C4-2B (cell line): ENCODE measurements at regions not wholly inside any gene's neighbourhood (a gene's known extent, or its start where the extent isn't known, plus 50 kb on each side); places are given as distances from the start of the nearest gene placed in this dataset.

Experiments used
- H3K27ac ChIP-seq: fragments of 450-650 bp; 2 replicates; pipeline ENCODE4 v1.5.1; 2017
- ZFX ChIP-seq: fragments of 450-650 bp; IDR thresholded peaks from 2 replicates; pipeline ENCODE4 v1.6.1; 2017
- TF ChIP-seq, protein P1 (sequence below): fragments of 450-650 bp; conservative IDR thresholded peaks from 2 replicates; pipeline ENCODE4 v1.5.1; 2017; ENCODE audit warnings: mild to moderate bottlenecking

DNA sequence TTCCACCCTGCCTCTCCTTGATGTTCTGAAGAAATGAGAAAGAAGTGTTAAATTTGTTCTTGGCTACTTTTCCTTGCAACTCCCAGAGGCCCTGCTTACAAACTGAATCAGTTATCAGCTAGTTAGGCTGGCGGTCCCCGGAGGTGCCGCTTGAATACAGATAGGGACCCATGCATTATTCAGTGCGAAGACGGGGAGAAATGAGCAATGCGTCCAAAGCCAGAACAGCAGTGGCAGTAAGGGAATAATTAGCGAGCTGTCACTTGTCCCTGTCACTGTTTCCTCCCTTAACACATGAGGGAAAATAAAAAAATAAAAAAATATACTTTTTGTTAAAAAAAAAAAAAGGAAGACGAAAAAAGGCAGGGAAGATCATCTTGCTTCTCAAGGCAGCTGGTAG is 528.1 kb downstream of the MN1 start:
- TF ChIP-seq ZFX, result no peak

DNA sequence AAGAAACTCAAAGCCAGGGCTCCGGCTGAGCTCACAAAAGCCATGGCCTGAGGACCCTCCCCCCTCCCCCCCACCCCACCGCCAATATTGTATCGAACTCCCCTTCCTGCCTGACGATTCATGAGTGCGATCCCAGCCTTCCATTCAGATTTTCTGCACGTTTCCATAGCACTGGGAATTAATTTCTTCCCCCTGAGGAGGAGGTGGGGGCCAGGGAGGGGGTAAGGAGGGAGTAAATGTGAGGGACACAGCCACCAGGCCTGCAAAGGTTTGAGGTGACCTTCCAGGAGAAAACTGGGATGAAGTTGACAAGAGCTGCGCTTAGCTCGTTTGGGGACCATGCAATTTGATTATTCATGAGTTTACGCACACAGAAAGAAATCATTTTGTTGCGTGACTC is 527.7 kb downstream of the MN1 start:
- no peak for TF ChIP-seq ZFX
- TF ChIP-seq, protein P1, sequence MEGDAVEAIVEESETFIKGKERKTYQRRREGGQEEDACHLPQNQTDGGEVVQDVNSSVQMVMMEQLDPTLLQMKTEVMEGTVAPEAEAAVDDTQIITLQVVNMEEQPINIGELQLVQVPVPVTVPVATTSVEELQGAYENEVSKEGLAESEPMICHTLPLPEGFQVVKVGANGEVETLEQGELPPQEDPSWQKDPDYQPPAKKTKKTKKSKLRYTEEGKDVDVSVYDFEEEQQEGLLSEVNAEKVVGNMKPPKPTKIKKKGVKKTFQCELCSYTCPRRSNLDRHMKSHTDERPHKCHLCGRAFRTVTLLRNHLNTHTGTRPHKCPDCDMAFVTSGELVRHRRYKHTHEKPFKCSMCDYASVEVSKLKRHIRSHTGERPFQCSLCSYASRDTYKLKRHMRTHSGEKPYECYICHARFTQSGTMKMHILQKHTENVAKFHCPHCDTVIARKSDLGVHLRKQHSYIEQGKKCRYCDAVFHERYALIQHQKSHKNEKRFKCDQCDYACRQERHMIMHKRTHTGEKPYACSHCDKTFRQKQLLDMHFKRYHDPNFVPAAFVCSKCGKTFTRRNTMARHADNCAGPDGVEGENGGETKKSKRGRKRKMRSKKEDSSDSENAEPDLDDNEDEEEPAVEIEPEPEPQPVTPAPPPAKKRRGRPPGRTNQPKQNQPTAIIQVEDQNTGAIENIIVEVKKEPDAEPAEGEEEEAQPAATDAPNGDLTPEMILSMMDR, result no peak
- no peak overlapping the region for H3K27ac ChIP-seq

More for the DNA sequence above, 528.1 kb downstream of the MN1 start:
- no peak overlapping the region for H3K27ac ChIP-seq

DNA sequence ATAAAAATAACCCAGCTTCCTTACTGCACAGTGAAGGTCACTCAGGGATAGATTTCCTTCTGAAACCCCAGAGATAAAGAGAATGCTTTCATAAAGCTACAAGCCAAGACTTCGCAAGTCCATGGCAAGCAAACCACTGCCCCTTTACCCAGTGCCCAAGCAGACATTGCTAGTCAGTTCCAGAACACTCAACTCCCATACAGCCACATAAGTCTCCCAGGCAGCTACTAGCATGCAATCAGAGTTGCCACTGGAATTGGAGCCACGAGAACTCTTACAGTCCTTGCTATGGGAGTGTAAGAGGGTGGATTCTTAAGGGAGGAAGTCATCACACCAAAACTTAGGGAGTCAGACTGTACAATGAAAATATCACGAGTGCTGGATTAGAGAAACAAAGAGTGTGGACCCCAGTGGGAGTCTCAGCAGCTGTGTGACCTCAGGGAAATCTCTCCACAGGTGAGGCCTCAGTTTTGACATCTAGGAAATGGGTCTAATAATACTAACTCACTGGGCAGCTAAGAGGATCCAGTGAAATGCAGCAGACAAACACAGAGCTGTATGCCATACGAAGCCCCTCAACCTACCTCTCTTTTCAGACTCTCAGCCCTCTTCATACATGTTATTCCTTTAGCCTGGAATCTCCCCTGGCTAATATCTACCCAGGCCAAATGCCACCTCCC is 526.6 kb downstream of the MN1 start:
- no peak overlapping the region for H3K27ac ChIP-seq
- TF ChIP-seq, protein P1, result no peak
- no peak for TF ChIP-seq ZFX

DNA sequence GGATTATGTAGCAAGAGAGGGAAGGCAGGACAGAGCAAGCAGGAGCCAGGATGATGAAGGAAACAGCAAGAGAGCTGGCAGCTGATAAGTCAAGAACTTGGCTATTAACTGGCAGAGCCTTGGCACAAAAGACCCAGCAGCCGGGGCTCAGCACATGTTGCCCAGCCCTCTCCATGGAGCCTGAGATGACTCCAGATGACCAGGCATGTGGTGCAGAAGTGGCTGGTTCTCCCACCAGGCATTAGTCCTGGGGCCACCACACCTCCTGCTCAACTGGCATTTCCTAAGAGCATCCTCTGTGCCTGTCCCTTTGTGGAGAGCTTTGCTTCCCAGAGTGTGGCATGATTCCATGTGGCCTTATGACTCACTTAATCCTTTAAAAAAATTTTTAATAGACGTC is 522.6 kb downstream of the MN1 start:
- TF ChIP-seq ZFX, result no peak
- TF ChIP-seq, protein P1, result no peak
- no peak overlapping the region for H3K27ac ChIP-seq

DNA sequence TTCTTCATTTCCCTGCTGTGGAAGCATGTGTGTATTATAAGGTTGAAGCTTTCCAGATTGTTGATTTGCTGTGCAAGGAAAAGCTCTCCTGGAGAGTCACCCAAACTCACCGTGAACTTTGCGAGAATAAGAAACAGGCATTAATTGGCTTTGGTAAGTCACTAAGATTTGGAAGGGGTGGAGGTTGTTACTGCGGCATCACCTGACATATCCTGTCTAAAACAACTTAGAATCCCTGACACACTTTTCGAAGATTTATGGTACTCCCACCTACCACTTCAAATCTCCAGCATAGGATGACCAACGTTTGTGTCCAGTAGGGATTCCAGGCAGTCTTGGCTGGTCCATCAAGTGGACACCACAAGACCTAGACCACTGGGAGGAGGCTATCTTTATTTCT is 518.3 kb downstream of the MN1 start:
- TF ChIP-seq, protein P1, result no peak
- no peak for TF ChIP-seq ZFX
- H3K27ac ChIP-seq, result no peak overlapping the region

DNA sequence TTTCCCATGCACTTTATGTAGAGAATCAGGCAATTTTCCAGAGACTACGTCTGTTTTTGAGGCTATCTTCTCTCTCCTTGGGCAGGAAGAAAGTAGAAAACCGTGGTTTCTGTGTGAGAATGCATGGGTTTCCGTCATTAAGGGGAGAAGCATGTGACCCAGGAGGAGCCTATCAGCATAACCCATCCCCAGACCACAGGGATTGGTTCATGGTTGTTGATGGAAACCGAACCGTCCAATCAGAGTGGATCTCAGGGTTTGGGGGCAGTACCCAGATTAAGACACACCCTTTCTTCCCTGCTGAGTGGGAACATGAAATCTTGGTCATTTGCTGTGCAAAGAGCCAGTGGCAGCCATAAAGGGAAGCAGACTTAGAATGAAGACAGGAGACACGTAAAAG is 517.8 kb downstream of the MN1 start:
- TF ChIP-seq, protein P1, result no peak
- TF ChIP-seq ZFX, result no peak
- no peak overlapping the region for H3K27ac ChIP-seq

DNA sequence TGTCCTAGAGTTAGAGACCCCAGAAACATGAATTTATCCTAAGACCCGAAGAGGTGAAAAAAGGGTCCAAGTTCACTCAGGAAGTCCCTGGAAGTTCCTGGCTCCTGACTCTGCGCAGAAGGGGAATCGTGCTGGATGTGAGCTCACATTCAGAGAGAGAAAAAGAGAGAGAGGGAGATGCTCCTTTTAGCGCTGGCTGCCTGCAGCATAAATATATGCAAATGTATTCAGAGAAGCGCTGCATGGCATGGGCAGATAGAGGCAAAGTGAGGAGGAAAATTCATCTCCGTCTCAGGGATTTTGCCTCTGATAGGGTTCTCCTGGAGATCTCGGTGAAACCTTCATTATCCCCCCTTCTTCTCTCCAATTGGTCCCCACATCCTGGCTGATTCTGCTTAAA is 517.2 kb downstream of the MN1 start:
- no peak for TF ChIP-seq ZFX
- TF ChIP-seq, protein P1, result no peak
- no peak overlapping the region for H3K27ac ChIP-seq

DNA sequence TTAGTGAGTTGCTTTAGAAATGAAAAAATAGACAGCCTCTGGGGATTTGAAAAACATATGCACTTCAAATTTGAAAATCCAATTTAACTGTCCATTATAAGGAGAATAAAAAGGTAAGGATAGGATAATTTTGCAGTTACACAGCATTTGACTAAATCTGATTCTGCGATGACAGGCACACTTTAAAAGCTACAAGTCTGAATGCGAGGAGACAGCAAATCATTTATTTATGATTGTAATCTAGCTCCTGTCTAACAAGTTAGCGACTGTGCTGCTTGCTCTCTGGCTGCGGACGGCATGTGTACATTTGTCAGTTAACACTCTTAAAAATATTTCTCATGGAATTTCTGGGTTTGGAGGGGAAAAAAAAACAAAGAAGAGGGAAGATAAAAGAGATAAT is 514.8 kb downstream of the MN1 start:
- TF ChIP-seq, protein P1, result no peak
- TF ChIP-seq ZFX, result no peak
- no peak overlapping the region for H3K27ac ChIP-seq
